HG02870 (cell line): ENCODE measurements at regions not wholly inside any gene's neighbourhood (a gene's known extent, or its start where the extent isn't known, plus 50 kb on each side); places are given as distances from the start of the nearest gene placed in this dataset.
"Not testable (repeated sequence)": the region's sequence is repeated elsewhere in the genome, so short reads cannot be mapped to it uniquely, and the experiment has no call there.

ENCODE experiments used
- ATAC-seq: cut with Tn5 transposase; IDR thresholded peaks from one replicate; pipeline ENCODE4 v1.9.1; 2021; ENCODE audit warnings: mild to moderate bottlenecking, moderate library complexity; ENCODE audit not compliant: unreplicated experiment

DNA sequence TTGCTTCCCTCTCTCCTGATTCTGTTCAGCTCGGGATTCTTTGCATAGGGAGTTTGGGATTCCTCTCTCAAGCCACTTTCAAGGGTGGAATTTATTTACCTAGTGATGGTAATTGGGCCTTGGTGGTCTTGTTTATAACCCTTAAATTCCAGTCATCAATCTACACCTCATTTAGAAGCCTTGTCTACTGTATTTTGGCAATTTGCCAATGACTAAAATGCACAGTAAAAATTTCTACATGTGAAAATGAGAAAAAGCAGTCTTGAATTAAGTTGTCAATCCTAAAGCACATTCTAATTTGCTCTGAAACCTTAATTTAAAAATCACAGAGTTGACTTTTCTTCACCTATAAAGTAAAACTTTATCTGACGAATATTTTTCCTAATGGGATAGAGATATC is 749.2 kb upstream of the CRIM1 start:
- no peak for ATAC-seq

DNA sequence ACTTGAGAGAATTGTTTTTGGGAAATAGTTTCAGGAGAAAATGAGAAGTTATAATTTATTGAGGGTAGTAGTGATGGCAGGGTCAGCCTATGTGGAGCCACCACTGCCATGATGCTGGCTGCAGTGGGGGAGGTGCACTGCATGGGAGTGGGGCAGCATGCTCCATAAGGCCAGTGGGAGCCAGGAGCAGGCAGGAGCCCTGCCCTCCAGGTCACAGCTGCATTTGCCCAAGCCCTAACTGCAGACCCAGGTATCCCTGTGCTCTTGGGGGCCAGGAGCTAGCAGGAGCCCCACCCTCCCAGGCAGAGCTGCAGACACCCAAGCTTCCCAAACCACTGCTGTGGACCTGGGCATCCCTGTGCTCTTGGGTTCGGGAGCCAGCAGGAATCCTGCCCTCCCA is 757.3 kb upstream of the CRIM1 start:
- ATAC-seq = no peak

DNA sequence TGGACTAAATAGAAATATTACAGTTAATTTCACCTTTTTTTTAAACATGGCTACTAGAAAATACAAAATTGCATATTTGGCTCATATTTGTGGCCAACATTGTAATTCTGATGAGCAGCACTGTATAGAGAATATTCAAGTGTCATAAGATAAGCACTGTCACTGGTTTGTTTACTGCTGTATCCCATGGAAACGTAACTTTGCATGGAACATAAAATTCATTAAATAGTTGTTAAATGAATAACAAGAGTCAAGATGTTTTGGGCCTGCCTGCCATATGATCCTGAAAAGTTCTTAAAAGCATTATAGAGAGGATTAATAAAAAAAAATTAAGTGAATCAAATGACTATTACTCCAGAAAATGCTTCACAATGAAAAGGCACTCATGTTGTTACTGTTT is 763.7 kb upstream of the CRIM1 start:
- no peak for ATAC-seq

DNA sequence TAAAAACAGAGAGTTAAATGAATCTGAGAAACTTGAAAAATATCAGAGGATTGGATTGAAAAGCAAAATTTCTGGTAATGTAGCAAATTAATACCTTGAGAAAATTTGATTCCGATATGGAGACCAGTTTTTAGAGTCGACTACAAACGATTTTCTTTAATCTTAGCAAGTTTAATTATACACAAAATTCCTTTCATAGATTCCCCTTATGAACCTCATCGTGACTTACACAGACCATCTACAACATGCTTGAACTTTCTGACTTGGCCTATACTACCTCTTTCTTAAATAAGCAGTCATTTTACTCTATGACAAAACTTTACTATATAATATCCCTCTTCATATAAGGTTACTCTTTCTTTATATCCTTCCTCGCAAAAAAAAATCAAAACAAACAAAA is 769.6 kb upstream of the CRIM1 start:
- ATAC-seq = no peak

DNA sequence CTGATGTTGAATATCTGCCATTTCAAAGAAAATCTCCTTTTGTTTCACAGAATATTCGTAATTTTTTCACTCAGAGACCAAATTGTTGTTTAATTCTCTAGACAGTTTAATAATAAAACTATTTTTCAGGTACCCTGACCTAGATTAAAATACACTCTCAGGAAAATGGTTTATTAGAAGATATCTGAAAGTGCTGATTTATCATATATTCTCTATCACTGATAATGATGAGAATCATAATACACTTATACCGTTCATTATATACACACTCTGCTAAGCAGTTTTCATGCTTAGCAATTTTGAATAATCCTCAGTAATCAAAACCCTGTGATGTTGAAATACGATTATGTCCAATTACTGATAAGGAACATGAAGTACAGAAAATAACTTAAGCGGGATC is 772.9 kb upstream of the CRIM1 start:
- no peak for ATAC-seq

DNA sequence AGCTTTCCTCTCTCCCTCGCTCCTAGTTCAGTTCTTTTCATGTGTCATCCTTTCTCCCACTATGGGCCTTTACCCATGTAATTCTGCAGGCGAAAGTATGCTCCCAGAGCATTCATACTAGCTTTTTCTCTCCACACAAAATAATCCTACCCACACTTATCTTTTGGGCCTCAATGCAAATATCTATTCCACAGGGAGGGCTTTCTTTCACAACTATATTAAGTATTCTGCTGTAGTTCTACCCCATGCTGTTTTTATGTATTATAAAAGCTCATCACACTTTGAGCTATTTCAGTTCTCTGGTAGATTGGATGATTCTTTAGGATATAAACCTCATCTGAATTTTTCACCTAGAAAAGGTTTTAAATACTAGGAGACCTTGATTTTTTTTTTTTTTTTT is 774.6 kb upstream of the CRIM1 start:
- no peak for ATAC-seq

DNA sequence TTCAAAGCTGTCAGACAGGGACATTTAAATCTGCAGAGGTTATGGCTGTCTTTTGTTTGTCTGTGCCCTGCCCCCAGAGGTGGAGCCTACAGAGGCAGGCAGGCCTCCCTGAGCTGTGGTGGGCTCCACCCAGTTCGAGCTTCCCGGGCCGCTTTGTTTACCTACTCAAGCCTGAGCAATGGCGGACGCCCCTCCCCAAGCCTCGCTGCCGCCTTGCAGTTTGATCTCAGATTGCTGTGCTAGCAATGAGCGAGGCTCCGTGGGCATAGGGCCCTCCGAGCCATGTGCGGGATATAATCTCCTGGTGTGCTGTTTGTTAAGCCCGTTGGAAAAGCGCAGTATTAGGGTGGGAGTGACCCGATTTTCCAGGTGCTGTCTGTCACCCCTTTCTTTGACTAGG is 787.0 kb upstream of the CRIM1 start:
- ATAC-seq = not testable (repeated sequence)

DNA sequence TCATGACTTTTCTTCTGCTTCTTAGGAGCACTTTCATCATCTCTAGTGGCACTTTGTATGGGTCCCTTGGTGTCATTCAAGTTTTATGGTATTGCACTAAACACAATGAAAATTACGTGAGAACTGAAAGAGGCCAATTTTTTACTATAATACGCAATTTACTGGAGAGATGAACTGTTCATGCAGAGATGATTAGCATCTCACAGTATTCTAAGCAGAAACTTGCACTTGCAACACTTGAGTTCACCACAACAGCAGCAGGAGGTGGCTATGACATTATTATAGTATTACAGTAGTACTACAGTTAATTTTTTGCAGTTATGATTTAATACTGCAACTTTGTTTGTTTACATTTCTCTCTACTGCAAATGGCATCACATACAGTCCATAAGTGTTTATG is 793.1 kb upstream of the CRIM1 start:
- ATAC-seq = no peak

DNA sequence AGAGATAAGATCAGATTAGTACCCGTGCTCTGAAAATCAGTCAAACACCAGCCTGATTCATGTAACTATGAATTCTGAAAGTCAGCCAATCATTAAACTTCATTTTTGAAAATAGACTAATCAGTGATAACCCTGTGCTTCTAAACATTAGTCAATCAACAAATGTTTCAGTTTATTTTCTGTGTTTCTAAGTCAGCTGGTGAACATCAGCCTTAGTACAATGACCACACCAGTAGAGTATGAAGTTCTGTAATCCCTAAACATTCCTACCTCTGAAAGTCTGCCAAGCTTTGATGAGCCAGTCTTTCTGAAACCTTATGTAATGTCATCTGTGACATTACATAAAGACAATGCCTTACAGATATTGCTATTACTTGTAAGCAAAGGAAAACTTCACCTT is 807.4 kb upstream of the CRIM1 start:
- ATAC-seq = no peak

DNA sequence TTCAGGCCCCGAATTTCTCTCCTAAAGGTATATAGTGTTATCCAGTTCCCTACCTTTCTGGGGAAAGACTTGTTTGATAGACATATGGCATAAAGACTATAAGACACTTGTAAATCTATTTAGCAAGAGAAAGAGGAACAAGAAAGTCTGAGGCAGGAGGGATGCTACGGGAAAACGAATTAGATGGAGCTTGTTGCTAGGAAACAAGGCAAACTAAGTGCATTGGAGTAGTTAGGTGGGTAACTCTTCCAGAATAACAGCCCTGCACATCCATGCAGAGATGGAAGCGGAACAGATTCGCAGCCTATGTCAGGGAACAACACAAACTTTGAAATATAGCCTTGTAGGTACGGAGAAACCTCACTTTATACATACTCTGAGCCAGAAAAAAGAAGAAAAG is 810.3 kb upstream of the CRIM1 start:
- no peak for ATAC-seq

DNA sequence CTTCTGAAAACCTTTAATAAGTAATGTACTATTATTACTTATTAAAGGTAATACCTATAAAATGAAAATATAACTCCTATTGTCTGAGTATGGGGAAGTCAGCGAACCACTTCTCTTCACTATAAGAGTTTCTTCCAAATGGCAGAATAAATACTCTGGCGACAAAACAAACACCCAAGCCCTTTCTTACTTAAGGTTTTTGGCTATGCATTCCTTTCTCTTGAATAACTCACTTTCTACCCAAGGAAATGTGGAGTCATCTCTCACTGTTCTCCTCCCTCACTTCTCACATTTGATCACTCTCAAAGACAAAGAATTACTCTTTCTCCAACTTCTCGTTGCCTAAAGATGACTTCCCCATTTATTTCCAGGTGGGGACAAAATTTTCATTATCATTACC is 816.8 kb upstream of the CRIM1 start:
- ATAC-seq = no peak

DNA sequence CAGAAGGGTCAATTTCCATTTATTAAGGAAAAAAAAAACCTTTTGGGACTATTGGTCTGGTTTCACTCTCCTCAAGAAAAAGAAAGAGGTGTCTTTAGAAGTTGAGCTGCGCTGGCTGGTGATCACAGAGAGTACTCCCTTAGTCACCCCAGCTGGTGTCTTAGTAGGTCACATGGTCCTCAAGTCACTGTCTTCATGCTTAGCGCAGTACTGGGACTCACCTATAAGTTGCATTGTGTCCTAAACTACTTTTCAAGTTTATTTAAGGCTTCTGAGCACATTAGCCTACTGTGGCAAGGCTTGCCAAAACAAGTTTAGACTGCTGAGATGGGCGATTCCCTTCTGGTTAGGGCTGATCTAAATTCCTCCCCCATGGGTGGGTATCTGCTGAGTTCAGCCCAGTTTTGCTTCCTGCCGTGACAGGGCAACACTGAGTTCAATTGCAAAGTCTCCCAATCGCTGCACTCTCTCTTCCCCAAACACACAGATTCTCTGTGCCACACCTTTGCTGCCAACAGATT is 824.9 kb upstream of the CRIM1 start:
- ATAC-seq = no peak

DNA sequence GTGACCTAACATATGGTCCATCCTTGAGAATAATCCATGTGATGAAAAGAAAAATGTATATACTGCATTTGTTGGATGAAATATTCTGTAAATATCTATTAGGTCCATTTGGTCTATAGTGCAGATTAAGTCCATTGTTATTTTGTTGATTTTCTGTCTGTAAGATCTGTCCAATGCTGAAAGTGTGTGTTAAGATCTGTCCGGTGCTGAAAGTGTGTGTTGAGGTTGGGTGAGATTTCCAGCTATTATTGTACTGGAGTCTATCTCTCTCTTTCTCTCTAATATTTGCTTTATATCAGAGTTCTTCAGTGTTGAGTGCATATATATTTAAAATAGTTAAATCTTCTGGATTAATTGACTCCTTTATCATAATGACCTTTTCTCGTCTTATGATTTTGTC is 828.8 kb upstream of the CRIM1 start:
- no peak for ATAC-seq

DNA sequence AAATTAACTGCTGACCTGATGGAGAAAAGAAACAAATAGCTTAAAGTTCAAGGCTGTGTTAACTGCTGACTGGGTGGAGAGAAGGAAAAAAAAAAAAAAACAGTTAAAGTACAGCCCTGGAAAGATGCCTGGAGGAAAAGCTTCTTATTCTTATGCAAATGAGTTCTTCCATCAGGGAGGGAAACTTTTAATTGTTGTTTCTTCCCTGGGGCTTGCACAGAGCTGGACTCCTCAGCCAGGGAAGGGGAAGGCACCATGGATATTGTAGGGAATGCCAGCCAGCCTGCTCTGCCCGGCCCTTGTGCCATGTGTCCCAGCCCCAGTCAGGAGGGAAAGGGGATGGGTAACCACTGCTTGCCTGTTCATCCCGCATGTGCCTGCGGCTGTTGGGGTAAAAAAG is 833.1 kb upstream of the CRIM1 start:
- ATAC-seq = no peak

DNA sequence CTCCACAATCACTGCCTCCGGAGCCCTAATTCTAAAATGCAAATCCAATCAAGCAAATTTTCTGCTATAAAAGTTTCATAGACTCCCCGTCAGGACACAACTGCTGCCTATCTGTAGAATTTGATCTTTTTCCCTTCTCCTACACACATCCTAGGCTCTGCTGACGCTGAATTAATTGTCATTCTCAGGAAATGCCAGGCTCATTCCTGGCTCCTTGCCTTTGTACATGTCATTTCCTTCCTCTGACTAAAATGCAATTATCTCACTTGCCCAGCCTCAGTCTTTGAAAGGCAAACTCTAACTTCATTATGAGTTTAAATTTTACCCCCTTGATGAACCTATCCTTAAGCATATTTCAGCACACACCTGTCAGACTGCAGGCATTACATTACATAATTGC is 844.9 kb upstream of the CRIM1 start:
- ATAC-seq = no peak

DNA sequence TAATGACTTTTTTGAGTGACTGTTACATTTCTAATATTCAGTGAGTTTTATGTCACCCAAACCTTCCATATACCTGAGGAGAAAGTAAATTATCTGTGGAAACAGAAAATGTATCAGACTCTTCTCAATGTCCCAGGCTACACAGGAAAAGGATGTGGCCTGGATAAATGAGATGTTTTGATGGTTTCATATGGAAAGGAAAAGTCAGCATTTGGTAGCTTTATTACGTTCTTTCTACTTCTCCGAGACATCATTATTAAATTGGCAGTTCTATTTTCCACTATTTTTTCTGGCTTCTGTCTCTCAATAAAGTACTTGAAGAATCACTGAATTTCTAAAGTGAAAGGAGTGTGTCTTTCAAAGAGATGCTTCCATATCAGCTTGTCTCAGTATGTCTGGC is 847.0 kb upstream of the CRIM1 start:
- ATAC-seq = no peak

DNA sequence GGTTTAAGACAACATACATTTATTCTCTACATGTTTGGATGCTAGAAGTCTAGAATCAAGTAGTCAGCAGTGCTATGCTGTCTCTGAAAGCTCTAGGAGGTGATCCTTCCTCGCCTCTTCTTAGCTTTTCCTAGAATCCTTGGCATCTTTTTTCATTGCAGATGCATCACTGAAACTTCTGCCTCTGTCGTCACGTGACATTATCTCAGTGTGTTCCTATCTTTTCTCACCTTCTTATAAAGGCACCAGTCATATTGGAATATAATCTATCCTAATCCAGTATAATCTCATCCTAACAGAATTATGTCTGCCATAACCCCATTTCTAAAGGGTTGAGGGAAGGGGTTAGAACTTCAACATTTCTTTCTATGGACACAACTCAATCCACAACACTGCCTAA is 851.2 kb upstream of the CRIM1 start:
- ATAC-seq = no peak

DNA sequence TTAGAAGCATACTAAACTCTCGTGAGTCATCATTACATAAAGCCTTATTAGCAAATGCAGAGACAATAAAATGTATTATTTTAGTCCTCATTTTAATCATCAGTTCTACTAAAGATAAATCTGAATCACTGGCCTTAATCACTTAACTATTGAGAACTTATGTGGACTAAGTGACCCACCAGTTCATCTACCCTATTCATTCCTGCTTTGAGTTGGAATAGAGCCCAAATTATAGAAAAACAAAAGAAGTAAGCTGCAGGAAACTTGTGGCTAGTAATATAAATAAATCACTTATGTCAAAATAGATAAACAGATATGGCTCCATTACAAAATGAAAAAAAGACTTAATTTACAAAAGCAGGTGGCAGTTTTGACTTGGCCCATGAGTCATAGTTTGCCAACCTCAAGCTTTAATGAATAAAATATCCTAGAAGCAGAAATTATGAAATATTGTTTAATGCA is 851.8 kb upstream of the CRIM1 start:
- ATAC-seq = no peak

DNA sequence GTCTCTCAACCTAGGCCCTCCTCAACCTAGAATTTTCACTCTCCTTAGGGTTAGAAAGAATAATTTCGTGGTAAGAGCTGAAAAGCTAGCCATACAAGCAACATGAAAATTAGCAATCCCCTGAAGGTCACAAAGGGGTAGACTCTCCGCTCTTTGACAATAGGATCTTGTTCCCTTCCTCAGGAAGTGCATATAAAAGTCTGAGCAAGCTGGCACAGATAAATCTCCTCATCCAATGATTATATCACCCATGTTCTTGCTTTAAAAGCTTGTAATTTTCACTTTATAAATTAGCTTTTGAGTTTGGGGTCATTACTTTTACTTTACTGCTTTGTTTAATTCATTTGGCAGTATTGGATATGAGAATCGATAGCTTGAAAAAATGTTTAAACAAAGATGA is 852.3 kb upstream of the CRIM1 start:
- no peak for ATAC-seq

DNA sequence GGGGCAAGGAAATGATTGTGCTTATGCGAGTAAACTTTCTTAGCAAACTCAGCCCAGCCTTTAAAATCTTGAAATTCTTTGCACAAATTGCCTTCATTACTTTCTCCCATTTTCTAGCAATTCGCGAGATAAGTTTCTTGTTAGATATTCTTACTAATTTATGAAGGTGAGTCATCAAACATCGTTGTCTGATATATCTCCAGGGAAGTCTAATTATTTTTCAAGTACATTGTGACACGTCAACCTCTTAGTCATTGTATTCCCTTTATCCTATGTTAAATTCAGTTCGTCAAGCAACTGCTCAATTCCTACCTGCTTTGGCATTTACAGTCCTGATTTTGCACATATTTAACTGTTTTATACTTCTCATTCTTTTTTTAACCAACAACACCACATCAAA is 854.5 kb upstream of the CRIM1 start:
- no peak for ATAC-seq

DNA sequence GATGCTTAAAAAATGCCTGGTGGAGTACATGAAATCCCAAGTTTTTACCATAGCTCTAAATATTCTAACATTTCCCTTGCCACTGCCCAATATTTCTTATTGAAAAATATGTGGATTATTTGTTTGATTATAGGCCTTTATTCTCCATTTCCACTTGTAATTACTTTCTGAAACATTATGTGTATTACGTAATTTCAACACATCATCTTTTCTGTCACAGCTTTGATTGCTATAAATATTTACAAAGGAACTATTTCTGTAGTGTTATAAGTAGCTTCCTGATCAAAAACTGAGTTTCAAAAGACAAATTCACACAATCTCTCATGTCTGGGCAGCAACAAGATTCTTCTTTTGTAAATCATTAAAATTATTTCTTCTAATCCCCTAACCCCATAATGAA is 859.6 kb upstream of the CRIM1 start:
- no peak for ATAC-seq

DNA sequence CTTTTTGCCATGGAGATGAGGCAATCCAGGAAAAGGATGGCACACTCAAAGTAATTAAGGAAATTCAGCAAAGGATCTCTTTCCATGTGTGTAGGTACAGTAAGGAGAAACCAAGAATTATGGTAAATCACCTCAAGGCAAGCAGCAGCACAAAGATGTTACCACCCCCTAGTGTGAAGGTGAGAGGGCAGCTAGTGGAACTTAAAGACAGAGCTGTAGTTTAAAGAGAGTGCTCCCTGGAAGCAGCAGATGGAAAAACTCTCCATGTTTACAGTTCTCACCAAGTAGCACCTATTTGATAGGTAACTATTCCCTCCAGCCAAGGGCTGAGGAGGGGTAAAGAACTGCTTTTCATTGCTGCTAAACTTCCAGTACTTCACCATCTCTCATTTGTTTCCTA is 860.4 kb upstream of the CRIM1 start:
- no peak for ATAC-seq

DNA sequence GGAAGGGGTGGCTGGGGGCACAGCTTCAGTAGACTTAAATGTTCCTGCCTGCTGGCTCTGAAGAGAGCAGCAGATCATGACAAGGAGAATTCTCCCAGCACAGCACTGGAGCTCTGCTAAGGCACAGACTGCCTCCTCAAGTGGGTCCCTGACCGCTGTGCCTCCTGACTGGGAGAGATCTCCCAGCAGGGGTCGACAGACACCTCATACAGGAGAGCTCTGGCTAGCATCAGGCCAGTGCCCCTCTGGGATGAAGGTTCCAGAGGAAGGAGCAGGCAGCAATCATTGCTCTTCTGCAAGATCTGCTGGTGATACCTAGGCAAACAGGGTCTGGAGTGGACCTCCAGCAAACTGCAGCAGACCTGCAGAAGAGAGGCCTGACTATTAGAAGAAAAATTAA is 877.5 kb upstream of the CRIM1 start:
- not testable (repeated sequence) for ATAC-seq

DNA sequence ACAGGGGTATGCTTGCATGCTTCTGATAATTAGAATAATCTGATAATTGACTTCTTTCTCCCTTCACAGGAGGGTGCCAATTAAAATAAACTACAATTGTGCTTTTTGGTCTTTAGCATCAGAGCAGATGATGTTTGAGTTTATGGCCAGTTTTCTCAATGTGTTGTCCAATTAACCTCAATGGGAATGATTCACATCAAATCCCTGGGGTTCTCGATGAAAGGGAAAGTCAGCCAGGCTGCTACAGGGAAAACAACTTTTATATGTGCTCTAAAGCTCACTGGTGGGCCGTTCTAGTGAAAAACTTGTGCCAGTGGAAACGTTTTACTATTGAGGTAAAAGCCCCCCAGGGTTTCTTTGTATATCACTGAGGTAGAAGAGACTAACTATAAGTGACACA is 887.3 kb upstream of the CRIM1 start:
- no peak for ATAC-seq
